ENCODE measurements at regions not wholly inside any gene's neighbourhood (a gene's known extent, or its start where the extent isn't known, plus 50 kb on each side); places are given as distances from the start of the nearest gene placed in this dataset.

- TF ChIP-seq, protein P1, sequence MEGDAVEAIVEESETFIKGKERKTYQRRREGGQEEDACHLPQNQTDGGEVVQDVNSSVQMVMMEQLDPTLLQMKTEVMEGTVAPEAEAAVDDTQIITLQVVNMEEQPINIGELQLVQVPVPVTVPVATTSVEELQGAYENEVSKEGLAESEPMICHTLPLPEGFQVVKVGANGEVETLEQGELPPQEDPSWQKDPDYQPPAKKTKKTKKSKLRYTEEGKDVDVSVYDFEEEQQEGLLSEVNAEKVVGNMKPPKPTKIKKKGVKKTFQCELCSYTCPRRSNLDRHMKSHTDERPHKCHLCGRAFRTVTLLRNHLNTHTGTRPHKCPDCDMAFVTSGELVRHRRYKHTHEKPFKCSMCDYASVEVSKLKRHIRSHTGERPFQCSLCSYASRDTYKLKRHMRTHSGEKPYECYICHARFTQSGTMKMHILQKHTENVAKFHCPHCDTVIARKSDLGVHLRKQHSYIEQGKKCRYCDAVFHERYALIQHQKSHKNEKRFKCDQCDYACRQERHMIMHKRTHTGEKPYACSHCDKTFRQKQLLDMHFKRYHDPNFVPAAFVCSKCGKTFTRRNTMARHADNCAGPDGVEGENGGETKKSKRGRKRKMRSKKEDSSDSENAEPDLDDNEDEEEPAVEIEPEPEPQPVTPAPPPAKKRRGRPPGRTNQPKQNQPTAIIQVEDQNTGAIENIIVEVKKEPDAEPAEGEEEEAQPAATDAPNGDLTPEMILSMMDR (conservative IDR thresholded peaks at IDR 0.05; ENCODE audit: low read depth, low read length) = no peak
- TF ChIP-seq EZH2 (IDR thresholded peaks at IDR 0.05; ENCODE audit: borderline replicate concordance, low read depth, low read length, poor library complexity, severe bottlenecking) = no peak
Measured at GRCh38 chr5:104018299-104018698, 455.7 kb upstream of the NUDT12 start.

Data from A673 (cell line).